Ishikawa (cell line): ENCODE measurements at regions not wholly inside any gene's neighbourhood (a gene's known extent, or its start where the extent isn't known, plus 50 kb on each side); places are given as distances from the start of the nearest gene placed in this dataset.

Source experiments
- REST ChIP-seq: IDR thresholded peaks from 2 replicates; pipeline ENCODE4 v1.6.1; 2012; ENCODE audit warnings: low read depth, mild to moderate bottlenecking
- TAF1 ChIP-seq: IDR thresholded peaks from 2 replicates; pipeline ENCODE4 v1.6.1; 2012; ENCODE audit warnings: low read depth, mild to moderate bottlenecking
- USF1 ChIP-seq: IDR thresholded peaks from 2 replicates; pipeline ENCODE4 v1.6.1; 2012
- YY1 ChIP-seq: IDR thresholded peaks from 2 replicates; pipeline ENCODE4 v1.6.1; 2012; ENCODE audit warnings: low read depth

GRCh38 chr4:114316789-114317188 is 281.8 kb upstream of the UGT8 start:
- TF ChIP-seq USF1 (no peak), YY1 (no peak), TAF1 (no peak), REST (no peak)
